A673 (cell line): ENCODE measurements at regions not wholly inside any gene's neighbourhood (a gene's known extent, or its start where the extent isn't known, plus 50 kb on each side); places are given as distances from the start of the nearest gene placed in this dataset.

ENCODE experiments used
- BruUV-seq: library from RNA; stranded (reverse); fragments of 400-500 nt; replicated peaks from 2 replicates; lab custom pipeline; 2021; lab: Mats Ljungman, UMichigan
- CTCF ChIA-PET: fragments of 300-600 bp; sonication (Branson Sonifier 250); formaldehyde crosslinking; loops from one replicate; lab custom pipeline; 2022; ENCODE audit warnings: antibody characterized with exemption; lab: Charles Lee
- POLR2A ChIA-PET: fragments of 300-600 bp; sonication (Branson Sonifier 250); formaldehyde crosslinking; loops from one replicate; lab custom pipeline; 2022; ENCODE audit warnings: antibody characterized with exemption; ENCODE audit not compliant: low non-redundant PET; lab: Charles Lee
- DNase-seq: peaks from one replicate; pipeline ENCODE4 v3.0.0-alpha.2; 2015; ENCODE audit warnings: low spot score
- H3K27ac ChIP-seq: fragments of 200-600 bp; sonication (generic); 2 replicates; pipeline ENCODE4 v1.5.1; 2016; ENCODE audit warnings: mixed run types, low read depth, mild to moderate bottlenecking, mixed read lengths, antibody characterized with exemption, low read length; ENCODE audit not compliant: poor library complexity, severe bottlenecking
- H3K27me3 ChIP-seq: fragments of 200-600 bp; sonication (generic); replicated peaks from 2 replicates; pipeline ENCODE4 v1.6.1; 2017; ENCODE audit warnings: mixed run types, low read depth, mild to moderate bottlenecking, mixed read lengths, antibody characterized with exemption, low read length; ENCODE audit not compliant: insufficient read depth, poor library complexity
- H3K36me3 ChIP-seq: fragments of 200-600 bp; sonication (generic); 2 replicates; pipeline ENCODE4 v1.6.1; 2016; ENCODE audit warnings: mixed run types, mild to moderate bottlenecking, mixed read lengths, antibody characterized with exemption, low read length; ENCODE audit not compliant: insufficient read depth, poor library complexity, severe bottlenecking
- H3K4me1 ChIP-seq: fragments of 200-600 bp; sonication (generic); 2 replicates; pipeline ENCODE4 v1.6.1; 2017; ENCODE audit warnings: mixed run types, mild to moderate bottlenecking, mixed read lengths, antibody characterized with exemption, low read length; ENCODE audit not compliant: insufficient read depth, poor library complexity, severe bottlenecking
- H3K4me3 ChIP-seq: fragments of 200-600 bp; sonication (generic); 2 replicates; pipeline ENCODE4 v1.5.1; 2016; ENCODE audit warnings: low read depth, mixed run types, mild to moderate bottlenecking, mixed read lengths, low read length; ENCODE audit not compliant: poor library complexity, severe bottlenecking
- H3K9me3 ChIP-seq: fragments of 200-600 bp; sonication (generic); 2 replicates; pipeline ENCODE4 v1.6.1; 2016; ENCODE audit warnings: mixed run types, low read depth, mild to moderate bottlenecking, mixed read lengths, antibody characterized with exemption, low read length; ENCODE audit not compliant: poor library complexity, severe bottlenecking
- CTCF ChIP-seq: fragments of 300-800, 200-600 bp; sonication (generic); conservative IDR thresholded peaks from 2 replicates; pipeline ENCODE4 v1.5.1; 2017; ENCODE audit warnings: low read depth, mild to moderate bottlenecking, antibody characterized with exemption, low read length, moderate library complexity, mixed read lengths
- EZH2 ChIP-seq: fragments of 200-600 bp; sonication (generic); IDR thresholded peaks from 2 replicates; pipeline ENCODE4 v1.6.1; 2017; ENCODE audit warnings: borderline replicate concordance, low read depth, mild to moderate bottlenecking, mixed read lengths, antibody characterized with exemption, low read length; ENCODE audit not compliant: poor library complexity, severe bottlenecking
- intact Hi-C: fragments of 100-400 bp; cut with micrococcal nuclease; formaldehyde crosslinking; loops from one replicate; pipeline ENCODE4 v1.10.0; 2022; ENCODE audit not compliant: unreplicated experiment

DNA sequence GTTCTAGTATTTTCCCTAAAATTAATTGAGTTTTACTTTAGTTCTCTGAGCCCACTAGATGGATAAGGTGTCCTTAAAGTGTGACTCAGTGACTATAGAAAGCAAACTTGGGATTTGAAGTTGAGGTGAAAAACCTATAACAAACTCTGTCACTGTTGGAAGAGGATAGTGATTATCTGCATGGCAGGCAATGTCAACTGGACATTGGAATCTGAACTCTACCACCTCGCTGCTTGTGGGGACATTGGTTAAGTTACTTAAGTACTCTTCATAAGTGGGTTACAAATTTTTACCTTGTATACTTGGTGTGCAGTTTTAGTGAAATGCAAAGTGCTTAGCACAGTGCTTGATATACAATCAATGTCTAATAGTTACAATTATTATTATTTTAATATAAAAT, 87.9 kb upstream of the B3GAT2 start:
- Histone ChIP-seq H3K36me3 (no peaks in the 10 kb centered on the region), H3K4me1 (no peaks in the 10 kb centered on the region), H3K9me3 (no peaks in the 10 kb centered on the region), H3K4me3 (no peak overlapping the region), H3K27ac (no peak overlapping the region), H3K27me3 (peaks cover 4% of the 10 kb centered on the region)
- intact Hi-C loops = no loop called here
- DNase-seq = no peak
- no peak for TF ChIP-seq CTCF
- TF ChIP-seq EZH2 = no peak
- no TSS peak for BruUV-seq
- POLR2A ChIA-PET = no interaction called here
- CTCF ChIA-PET = no interaction called here

GRCh38 chr6:71045296-71045695, 88.4 kb upstream of the B3GAT2 start:
- BruUV-seq = no TSS peak
- Histone ChIP-seq H3K36me3 (no peaks in the 10 kb centered on the region), H3K9me3 (no peaks in the 10 kb centered on the region), H3K4me3 (no peak overlapping the region), H3K27me3 (peaks cover 2% of the 10 kb centered on the region), H3K27ac (no peak overlapping the region), H3K4me1 (no peaks in the 10 kb centered on the region)
- no peak for DNase-seq
- ChIA-PET CTCF (no interaction called here), POLR2A (interaction anchor here (0.7 kb wide), 1 partner anchor 28 kb away, joined by 8 read pairs; no protein-coding TSS in a partner anchor)
- intact Hi-C loops = no loop called here
- TF ChIP-seq EZH2 (no peak), CTCF (no peak)

DNA sequence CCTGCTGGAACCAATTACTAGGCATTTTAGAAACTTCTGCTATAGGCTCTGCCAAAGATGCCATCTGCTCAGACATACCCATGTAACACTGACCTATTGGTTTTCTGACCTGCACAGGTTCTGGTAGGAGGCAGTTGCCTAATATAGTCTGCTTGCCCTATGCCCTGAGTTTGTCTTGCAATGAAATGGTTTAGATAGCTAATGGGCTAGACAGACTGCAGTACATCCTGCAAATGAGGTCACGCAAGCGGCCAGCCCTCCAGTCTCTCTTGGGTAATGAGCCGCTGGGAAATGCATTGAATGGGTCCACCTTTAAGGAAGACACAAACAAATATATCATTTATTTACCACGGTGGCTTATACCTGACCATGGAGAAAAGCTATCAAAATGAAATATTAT, 90.6 kb upstream of the B3GAT2 start:
- Histone ChIP-seq H3K4me1 (no peaks in the 10 kb centered on the region), H3K4me3 (no peak overlapping the region), H3K27me3 (no peaks in the 10 kb centered on the region), H3K27ac (no peak overlapping the region), H3K36me3 (no peaks in the 10 kb centered on the region), H3K9me3 (no peaks in the 10 kb centered on the region)
- no peak for DNase-seq
- POLR2A ChIA-PET = no interaction called here
- intact Hi-C loops = no loop called here
- BruUV-seq = no TSS peak
- TF ChIP-seq CTCF = no peak
- CTCF ChIA-PET = interaction anchor here (0.6 kb wide), 1 partner anchor 343 kb away, joined by 3 read pairs; no protein-coding TSS in a partner anchor
